NCI-H1417 (cell line): ENCODE measurements at regions not wholly inside any gene's neighbourhood (a gene's known extent, or its start where the extent isn't known, plus 50 kb on each side); places are given as distances from the start of the nearest gene placed in this dataset.

Source experiments
- DNase-seq, 3 experiments: peaks; one replicate each; lab custom pipeline; 2025; lab: John Stamatoyannopoulos, UW

DNA sequence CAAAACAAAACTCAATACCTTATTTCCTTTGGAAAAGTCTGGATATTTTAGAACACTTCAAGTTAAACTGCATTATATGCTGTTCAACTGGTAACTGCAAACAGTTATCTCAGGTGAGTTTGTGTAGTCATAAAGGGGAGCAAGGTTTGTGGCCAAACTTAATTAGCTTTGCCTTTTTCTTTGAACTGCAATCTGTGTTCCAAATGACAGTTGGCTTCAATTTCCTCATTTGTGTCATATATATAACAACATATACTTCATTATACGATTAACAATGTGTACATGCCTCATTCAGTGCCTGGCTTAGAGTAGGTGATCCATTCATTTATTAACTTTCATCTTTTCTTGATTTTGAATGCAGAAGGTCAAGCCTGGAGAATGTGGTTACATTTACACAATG is 55.8 kb downstream of the KCNE4 start:
- DNase-seq = no peak

DNA sequence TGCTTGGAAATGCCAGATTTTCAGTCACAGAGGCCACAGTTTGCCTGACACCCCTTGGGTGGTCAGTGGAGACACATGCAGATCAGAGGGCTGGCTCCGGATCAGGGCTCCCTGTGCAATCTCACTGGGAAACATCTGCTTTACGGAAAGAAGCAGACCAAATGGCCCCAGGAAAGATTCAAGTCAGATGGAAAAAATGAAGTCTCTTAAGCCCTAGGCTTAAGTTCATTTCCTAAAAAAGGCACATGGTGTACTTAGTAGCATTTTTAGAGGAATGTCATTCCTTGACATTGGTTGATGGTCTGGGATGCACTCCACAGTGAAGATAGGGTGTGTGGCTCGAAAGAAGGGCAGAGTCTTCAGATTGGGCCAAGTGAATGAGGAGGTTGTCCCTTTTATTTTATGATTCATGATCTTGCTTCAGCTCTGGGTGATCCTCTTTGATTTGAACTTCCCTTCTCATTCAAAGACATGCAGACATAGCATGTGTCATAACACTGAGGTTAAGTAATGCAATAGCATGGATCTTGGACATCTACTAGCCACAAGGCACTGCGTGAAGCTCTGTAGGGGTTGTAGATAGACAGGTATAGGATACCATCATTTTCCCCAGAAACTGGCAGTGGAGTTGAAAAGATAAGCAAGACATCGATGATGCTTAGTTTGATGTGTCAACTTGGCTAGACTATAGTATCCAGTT is 56.5 kb downstream of the KCNE4 start:
- no peak for DNase-seq

DNA sequence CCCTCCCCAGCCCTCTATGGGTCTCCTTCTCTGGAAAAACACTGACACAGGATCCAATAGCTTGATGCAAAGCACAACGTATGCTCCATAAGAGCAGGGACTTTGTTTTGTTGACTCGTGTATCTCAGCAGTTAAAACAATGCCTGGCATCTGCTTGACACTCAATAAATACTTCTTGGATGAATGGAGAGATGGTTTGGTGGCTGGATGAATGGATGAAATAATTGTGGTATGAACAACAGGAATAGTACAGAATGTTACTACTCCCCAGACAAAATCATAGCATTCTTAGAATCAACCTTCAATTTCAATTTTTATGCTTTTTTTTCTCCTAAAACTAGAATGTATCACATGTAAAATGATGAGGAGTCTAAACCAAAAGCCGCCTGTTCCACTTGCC is 57.4 kb downstream of the KCNE4 start:
- no peak for DNase-seq

DNA sequence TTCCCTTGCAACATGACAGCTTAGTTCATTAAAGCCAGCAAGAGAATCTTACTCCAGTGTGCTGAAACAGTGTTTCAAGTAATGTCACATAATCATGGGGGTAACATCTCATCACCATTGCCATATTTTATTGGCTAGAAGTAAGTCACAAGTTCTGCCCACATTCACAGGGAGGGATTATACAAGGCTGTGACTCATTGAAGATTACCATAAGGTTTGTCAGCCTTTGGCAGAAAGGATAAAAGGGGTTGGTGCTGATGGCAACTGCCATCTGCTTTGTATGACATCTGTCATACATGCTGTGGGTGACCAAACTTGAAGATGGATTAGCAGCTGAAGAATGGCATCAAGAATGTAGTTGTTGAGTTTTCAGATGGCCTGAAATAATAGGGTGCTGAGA is 61.2 kb downstream of the KCNE4 start:
- DNase-seq = no peak

DNA sequence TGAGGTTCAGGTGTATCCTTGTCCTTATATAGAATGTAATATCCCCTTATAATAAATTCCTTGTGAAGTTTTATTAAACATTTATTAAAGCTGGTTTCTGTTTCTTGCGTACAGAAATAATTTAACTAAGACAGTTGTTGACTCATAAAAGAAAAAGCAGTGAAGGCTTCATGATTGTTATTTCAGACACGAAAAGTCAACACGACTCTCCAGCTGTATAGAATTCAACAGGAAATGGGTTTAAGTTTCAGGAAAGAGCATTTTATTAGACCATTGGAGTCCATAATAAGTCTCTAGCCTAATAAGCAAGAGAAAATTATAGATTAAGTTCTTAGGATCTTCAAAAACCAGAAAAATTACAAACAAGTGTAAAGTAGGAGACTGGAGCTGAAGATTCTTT is 62.2 kb downstream of the KCNE4 start:
- DNase-seq = no peak

DNA sequence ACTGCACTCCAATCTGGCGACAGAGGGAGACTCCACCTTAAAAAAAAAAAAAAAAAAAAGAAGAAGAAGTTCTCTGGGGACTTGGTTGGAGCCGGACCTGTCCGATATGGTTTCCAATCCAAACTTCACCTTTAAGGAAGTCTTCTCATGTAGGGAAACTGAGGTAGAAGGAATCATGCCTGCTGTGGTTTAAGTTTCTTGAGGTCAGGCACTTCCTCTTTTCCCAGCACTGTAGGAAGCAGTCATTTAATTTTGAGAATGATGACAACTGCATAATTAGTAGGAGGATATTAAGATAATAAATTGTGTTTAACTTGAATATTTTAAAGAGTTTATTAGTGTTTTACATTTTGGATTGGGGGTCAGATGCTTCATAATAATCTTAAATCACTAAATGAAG is 62.9 kb downstream of the KCNE4 start:
- no peak for DNase-seq

DNA sequence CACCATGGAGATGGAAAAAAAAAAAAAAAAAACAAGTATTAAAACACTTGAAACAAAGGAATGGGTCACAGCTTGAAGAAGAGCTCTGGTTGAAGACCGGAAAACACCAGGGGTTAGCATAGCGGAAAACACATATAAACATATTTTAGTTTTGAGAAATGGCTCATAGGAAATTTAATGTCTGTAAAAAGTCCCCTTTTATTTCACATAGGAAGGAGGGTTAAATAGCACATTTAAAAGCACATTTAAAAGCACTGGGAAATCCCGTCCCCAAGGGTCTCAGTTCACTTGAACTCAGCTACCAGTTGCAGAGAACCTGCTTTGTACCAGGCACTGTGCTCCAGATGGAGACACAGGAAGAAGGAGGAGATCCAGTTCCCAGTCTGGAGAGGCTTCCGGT is 65.5 kb downstream of the KCNE4 start:
- no peak for DNase-seq

DNA sequence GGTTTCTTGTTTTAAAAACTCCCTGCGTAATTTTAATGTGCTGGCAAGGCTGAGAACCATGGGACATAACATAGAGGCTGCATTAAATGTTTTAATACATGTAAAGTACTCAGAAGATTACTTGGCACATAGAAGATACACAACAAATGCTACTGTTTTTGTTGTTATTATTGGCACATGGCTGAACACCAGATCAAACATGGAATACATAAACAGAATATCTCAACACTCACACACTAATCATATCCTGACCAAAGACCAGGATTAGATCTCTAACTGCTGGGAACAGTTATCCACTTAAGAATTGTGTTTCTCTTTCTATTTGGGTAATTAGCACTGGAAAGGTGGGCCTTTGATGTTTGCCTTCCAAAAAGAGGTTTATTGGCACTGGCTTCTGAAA is 69.3 kb downstream of the KCNE4 start:
- no peak for DNase-seq

DNA sequence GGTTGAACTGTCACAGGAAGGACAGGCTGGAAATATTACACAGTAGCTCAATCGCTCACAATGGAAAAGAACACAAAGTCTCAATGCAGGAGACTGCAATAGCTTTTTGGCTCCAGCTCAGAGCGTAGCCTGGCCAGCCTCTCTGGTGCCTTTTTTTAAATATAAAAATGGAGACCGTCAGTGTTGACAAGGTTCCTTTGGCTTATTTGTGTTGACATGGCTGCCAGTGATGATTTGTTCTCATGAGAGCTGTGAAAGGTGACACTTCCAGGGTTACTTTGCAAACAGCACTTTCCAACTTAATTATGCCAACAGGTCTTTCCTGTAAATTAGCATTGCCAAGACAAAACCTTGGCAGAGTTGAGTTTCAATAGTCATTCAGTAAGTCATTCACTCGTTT is 70.8 kb downstream of the KCNE4 start:
- DNase-seq = peak in 1 of 3 experiments; percentile 20

DNA sequence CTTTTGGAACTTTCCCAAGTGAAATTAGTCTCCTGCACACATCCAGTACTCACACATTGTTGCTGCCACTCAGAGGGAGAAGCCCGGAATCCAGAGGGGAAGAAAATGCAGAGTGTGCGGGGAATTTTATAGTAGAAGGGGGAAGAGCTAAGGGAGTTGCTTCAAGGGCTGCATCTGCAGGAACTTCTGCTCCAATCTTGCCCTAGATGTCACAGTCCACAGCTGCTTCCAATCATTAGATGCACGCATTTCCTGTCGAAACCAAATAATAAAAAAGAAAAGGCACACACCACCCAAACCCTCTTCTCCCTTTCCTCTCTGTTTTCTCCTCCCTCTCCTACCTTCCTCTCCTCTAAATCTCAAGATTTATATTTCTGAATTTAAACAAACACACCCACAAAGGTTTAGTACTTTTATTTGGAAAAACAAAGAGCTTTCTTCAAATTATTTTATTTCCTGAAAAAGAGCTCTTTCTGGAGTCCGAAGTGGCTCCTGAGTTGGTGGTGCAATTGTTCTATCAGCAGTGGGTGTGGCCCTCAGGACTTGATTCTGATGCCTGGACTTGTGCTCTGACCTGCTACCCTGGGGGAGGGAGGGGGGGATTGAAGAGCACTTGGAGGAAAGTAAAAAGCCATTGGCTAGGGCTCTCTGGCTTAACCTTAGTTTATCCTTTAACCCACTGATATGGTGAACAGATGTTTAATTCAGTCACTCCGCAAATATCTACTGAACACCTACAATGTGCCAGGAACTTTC is 72.0 kb downstream of the KCNE4 start:
- no peak for DNase-seq

DNA sequence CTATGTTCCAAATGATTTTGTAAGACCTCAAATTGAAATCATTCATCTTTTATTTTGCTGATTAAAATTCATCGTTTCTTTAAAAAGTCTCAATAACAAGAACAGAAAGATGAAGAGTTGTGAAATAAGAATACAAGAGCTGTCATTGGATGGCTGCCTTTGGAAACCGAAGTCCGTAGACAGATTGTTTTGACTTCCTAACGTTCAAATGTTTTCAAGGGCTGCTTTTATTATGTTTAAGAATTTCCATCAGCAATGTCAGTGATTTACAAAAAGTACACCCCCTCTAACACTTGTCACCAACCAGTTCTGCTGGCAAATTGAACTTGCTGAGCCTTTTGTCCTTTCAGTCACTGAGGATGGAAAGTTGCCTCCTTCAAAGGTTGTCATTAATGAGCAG is 89.6 kb downstream of the KCNE4 start:
- no peak for DNase-seq

DNA sequence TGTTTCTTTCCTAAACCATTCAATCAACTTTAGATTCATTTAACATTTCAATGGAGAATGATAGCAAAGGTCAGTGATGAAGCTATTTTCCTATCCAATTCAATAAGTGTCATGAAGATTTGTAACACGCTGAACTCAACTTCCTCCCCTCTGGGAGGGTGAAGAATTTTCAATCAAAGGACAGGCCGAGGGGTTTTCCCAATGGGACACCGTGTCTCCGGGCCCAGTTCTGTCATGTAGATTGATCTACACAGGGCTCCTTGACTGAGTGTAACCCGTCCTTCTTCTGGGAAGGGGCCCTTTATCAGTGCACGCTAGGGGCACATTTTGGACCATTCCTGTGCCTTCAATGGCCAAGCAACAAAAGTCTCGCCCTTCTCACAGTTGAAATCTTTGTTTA is 90.1 kb downstream of the KCNE4 start:
- DNase-seq = no peak

DNA sequence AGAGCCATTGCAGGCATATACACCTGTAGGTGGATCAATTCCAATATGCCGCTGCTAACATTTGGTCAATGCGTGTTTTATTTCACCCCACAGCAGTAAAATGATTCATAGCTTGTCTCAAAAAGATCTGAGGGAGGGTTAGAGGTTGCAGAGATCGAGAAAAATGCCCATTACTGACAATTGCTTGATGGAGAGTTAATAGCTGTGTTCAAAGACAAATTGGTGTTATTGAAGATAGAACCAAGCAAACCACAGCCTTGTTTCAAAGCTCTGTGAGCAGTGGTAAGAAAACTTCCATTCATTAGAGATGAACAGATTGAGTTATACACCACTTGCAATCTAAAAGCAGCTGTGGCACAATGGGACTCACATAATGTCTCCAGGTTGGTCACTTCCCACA is 95.4 kb downstream of the KCNE4 start:
- no peak for DNase-seq

DNA sequence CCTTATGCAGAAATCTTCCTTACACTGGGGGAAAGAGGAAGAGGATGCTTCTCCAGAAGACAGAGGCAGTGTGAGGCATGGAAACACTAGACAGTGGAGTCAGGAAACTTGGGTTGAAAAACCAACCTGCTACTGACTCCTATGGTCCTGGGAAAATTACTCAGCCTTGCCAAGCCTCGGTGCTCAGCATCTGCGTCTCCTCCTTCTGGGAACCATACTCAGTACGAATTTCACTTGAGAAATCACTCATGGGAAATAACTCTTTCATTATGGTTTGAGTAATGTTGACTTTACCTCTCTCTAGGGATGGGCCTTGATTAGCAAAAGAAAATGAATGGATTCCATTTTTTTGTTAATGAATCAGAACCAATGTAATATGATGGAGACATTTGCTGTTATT is 96.5 kb downstream of the KCNE4 start:
- no peak for DNase-seq

DNA sequence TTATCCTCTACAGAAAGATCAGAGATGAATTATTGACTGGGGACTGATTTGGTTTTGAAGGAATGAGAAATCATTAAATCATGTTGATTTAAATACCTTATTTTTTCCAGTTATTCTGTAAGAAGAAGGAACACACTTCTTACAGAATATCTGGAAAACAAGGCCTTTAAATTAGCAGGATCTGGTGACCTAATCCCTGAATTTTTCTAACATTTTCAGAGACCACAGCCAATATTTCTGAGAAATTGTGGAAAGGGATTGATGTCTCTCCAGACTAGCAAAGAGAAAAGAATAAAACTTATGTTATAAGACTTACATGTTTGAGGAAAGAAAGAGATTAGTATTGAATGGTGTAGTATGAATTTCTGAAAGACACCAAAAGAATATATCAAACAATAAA is 104.0 kb downstream of the KCNE4 start:
- no peak for DNase-seq

DNA sequence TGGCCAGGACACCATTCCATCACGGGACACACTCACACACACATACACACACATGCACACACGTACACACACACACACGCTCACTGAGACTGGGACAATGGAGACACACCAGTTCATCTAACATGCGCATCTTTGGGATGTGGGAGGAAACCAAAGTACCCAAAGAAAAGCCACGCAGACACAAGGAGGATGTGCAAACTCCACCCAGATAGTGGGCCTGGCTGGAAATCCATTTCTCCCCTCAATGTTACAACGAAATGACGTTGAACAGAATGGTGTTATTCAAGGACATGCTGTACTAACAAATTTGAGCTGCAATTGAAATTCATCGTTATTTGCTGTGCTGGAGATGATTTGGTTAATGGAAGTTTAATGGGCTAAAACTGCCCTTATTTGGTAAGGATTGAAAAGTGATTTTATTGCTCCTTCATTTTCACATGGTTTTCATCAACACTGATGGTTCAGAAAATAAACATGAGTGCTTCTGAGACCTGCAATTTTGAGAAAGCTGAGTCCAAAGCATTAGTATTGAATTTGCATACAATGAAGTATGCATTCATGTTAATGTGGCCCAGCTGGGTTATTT is 110.0 kb downstream of the KCNE4 start:
- DNase-seq = no peak

DNA sequence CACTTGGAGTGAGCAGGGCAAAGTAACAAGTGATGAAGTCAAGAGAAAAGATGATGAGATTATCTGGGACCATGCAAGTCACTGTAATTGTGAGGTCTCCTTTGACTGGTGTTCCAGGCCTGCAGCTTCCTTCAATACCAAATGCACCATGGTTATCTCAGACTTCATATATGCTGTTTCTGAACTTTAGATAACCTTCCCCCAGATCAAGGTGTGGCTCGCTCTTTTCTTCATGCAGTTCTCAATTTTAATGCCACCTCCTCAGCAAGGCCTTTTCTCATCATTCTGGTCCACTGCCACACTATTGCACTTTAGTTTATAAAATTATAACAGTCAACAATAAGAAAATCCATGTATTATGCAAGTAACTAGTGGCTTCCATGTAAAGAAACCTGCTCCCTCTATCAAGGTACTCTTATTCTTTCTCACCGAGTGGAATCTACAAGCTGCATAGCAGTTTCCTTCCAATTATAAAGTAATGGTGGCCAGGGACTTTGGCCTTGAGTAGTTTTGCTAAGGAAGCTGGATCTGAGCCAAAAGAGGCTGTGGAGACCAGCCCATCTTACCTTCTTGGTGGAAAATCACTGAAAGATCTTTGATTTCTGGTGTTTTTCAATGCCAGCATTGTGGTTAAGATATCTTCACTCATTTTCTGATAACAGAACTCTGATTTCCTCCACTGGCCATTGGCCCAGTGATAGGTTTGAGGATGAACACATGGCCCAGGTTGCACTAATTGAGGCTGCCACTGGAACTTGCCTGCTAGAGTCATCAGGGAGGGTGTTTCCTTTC is 113.6 kb downstream of the KCNE4 start:
- no peak for DNase-seq

DNA sequence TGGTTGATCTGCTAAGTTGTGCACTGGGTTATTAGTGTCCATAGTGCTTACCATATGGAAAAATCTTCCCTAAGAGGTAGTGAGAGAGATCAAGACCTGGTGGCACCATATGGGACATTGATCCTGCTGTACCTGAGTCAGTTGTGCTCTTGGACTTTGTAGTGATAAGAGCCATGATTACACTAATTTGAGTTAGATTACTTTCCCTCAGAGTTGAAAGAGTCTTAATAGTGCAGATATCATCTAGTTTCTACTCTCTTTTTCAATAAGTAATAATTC is 114.2 kb downstream of the KCNE4 start:
- DNase-seq = no peak

DNA sequence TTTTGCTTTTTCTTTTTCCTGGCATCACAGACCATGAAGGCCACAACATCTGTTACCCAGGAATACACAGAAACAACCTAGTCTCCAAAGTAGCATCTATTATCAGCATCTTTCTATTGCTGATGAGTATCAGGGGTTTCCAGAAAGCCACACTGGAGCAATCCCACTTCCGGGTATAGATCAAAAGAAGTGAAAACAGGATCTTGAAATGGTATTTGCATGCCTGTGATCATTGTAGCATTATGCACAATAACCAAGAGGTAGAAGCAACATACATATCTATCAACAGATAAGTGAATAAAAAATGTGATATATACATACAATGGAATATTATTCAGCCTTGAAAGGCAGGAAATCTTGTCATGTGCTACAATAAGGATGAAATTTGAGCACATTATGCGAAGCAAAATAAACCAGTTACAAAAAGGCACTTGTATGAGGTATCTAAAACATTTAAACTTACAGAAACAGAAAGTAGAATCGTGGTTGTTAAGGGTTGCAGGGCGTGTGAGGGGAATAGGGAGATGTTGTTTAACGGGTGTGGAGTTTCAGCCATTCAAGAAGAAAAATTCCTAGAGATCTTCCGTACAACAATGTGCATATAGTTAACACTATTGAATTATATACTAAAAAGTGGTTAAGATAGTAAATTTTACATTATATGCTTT is 115.1 kb downstream of the KCNE4 start:
- no peak for DNase-seq

DNA sequence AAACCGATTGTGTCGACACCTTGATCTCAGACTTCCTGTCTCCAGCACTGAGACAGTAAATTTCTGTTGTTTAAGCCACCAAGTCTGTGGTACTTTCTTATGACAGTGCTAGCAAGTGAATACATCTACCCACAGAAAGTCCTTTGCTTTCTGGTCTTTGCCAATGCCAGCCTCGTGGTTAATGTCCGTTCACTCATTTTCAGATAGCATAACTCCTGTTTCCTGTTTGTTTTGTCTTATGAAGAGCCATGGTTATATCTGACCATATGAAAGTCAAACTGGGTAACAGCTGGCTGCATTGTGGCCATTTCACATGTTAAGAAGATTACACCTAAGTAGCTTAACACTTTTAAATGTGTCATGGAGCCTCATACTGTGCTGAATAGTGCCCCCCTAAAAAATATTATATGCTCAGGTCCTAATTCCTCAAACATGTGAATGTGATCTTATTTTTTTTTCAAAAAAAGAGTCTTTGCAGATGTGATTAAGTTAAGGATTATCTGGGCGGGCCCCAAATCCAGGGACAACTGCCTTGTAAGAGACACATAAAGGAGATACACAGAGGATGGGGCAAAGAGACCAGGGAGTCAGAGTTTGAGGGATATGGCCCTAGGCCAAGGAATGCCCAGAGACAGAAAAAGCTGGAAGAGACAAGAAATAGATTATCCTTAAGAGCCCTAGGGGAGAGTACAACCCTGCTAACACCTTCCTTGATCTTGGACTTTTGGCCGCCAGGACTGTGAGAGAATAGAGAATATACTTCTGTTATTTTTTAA is 118.0 kb downstream of the KCNE4 start:
- DNase-seq = no peak

DNA sequence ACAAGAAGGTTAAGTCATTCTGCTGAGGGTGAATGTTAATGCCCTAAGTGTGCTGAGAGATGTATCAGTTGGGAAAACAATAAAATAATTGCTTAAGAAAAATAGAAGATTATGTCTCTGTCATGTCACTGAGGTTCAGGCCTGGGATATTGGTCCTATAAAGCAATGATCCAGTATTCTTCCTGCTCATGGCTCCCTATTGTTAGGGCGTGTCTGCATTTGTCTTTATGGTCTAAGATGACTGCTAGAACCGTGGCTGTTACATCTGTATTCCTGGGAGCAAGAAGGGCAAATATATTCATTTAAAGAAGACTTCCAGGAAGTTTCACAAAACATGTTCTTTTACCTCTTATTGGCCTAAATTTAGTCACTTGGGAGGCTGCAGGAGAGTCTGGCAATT is 125.0 kb downstream of the KCNE4 start:
- DNase-seq = no peak

DNA sequence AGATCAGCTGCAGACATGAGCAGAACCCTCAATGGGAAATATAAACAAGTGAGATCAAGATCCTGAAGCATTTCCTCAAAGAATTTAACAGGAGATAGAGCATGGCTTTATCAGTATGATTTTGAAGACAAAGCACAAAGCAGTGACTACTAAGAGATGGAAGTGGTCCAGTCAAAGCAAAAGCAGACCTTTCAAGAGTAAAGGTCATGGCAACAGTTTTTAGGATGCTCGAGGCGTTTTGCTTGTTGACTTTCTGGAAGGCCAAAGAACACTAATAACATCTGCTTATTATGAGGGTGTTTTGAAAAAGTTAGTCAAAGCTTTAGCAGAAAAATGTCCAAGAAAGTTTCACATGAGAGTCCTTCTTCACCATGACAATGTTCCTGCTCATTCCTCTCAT is 128.5 kb downstream of the KCNE4 start:
- no peak for DNase-seq
